RPMI8226 (cell line): ENCODE measurements at regions not wholly inside any gene's neighbourhood (a gene's known extent, or its start where the extent isn't known, plus 50 kb on each side); places are given as distances from the start of the nearest gene placed in this dataset.

Experiments
- DNase-seq: peaks from one replicate; pipeline ENCODE4 v3.0.0-alpha.2; 2015

GRCh38 chr15:29913528-29914135, 91.4 kb upstream of the TJP1 start:
- no peak for DNase-seq

GRCh38 chr15:29911705-29912104, 89.4 kb upstream of the TJP1 start:
- DNase-seq: no peak

DNA sequence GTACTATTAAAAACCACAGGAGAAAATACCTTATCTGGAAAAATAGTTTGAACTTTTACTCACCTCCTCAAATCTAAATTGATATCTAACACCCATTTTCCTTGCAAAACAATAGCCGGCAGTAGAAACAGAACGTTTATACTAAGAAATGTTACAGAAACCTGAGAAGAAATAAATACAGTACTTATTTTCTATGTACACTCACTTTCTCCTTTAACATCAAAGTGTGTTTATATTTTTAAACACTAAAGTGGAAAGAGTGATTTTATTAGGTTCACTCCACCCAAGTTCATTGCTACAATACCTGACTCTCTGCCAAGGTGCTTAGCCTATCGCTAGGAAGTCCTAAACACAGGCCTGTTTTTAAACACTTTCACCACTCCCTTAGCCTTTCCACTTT, 87.8 kb upstream of the TJP1 start:
- no peak for DNase-seq

GRCh38 chr15:29904757-29905417, 82.6 kb upstream of the TJP1 start:
- DNase-seq: no peak

DNA sequence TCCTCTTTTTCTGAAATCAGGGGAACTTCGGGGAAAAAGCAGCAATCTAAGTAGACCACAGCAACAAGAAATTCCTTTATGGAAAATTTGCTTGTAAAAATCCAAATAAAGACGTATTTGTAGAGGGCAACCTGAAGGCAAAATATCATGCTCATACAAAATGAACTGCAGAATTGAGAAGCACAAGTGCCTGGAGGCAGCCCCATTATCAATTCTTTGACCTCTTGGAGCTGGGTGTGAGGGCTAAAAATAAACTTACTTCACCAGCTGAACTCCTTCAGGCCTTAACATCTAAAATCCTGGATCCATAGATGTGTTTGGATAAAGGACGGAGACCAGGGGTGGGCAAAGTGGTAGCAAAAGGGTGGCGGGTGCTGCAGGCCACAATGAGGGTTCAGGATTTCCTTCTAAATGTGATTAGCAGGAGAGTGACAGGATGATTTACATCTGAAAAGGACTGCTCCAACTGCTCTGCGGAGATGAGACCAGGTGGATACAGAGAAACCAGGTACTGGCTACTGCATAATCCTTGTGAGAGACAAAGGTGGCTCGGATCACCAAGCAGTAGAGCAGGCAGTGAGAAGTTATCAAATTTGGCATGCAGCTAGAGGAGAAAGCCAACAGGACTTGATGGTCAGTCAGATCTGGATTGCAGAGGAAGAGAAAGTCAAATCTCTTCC, 81.7 kb upstream of the TJP1 start:
- DNase-seq: no peak

DNA sequence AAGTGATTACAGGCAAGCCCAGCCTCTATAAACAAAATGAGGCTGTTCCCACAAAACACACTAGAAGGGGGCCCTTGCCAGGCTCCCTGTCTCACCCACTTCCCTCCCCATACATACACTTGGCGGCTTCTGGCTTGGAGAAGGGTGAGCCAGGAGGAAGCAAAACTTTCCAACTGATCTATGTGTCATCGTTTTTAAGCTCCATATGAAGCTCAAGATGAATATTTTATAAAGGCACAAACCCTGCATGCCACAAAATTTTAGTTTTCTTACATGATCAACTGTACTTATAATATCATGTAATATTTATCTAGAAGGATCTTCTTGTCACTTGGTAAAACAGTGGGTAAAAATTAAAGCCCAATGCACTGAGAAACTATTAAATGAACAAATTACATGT, 80.8 kb upstream of the TJP1 start:
- DNase-seq: no peak

DNA sequence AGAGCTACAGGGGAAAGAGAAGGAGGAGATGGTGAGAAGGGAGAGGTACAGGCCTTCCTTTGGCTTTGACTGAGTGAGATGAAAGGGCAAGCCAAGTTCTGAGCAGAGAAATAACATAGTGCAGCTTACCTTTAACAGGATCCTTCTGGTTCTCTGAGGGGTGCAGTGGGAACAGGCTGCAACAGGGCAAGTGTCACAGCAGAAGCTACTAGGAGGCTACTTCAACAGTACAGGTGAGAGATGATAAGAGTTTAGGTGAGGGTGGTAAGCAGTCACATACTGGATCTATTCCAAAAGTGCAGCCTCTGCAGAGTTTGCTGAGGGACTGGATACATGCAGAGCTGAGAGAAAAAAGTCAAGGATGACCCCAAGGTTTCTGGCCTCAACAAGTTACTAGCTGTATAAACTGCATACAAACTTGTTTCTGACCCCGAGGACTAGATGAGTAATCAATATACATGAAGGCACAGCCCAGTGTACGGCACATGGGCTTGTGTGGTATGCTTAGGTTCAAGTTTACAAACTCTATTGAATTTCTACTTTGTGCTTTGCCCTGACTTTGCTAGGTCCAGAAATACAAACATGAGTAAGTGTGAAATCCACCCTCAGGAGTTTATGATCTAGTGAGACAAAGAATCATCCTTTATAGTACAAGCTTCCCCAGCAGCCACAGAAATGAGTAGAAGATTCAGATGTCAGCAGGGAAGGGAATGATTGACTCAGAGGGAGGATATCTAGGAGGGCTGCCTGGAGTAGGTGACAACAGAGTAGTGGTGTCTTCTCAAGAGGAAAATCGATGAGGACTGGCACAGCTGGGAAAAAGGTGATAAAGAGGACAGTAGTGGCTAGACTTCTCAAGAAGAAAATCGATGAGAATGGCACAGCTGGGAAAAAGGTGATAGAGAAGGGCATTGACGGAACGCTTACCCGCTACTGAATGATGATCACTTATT, 78.2 kb upstream of the TJP1 start:
- DNase-seq: no peak

GRCh38 chr15:29896062-29896461, 73.8 kb upstream of the TJP1 start:
- no peak for DNase-seq

DNA sequence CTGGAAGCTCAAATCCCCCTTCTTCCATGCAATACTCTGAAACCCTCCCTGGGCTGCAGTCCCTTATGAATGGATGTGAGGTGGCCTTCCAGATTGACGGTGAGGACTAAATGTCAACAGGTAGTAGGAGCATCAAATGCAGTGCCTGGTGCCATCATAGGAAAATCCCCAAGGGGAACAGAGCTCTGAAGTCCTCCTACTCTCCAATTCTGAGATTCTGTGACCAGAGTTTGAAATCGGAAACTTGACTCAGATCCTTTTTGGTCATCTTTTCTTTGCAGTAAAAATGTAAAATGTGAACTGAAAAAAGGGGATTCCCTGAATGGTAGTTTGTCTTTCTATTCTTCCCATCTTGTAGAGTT, 68.8 kb upstream of the TJP1 start:
- no peak for DNase-seq

GRCh38 chr15:29890336-29891095, 68.2 kb upstream of the TJP1 start:
- no peak for DNase-seq

- DNase-seq: no peak
Observed at GRCh38 chr15:29889542-29890329, 67.5 kb upstream of the TJP1 start.

GRCh38 chr15:29888646-29889045, 66.4 kb upstream of the TJP1 start:
- DNase-seq: no peak

GRCh38 chr15:29887721-29888120, 65.5 kb upstream of the TJP1 start:
- no peak for DNase-seq

GRCh38 chr15:29885183-29885582, 62.9 kb upstream of the TJP1 start:
- DNase-seq: no peak

DNA sequence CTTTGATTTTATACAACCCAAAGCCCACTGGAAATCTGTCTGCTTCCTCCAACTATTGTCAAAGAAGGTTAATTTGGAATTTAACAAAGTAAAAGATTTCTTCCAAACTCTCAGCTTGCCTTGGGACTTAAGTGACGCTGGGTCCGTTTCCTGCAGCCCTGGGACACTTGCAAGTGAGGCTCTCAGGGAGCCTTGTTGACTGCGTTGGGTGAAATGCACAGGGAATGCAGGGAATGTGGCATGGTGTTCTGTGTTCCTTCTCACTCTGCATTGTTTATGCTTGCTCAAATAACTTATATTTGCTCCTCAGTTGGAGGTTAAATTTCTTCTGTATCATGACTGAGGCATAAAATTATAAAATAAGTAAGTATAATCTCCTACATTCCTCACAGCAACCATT, 60.9 kb upstream of the TJP1 start:
- DNase-seq: no peak

DNA sequence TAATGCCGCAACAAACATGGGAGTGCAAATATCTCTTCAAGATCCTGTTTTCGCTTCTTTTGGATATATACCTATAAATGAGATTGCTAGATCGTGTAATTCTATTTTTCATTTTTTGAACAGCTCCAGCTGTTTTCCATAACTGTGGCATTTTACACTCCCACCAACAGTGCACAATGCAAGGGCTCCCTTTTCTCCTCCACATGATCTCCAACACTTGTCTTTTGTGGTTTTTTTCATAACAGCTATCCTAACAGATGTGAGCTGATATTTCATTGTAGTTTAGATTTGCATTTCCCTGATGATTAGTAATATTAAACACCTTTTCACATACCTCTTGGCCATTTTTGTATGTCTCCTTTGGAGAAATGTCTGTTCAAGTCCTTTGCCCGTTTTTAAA, 58.6 kb upstream of the TJP1 start:
- DNase-seq: no peak

GRCh38 chr15:29880341-29880740, 58.1 kb upstream of the TJP1 start:
- no peak for DNase-seq

DNA sequence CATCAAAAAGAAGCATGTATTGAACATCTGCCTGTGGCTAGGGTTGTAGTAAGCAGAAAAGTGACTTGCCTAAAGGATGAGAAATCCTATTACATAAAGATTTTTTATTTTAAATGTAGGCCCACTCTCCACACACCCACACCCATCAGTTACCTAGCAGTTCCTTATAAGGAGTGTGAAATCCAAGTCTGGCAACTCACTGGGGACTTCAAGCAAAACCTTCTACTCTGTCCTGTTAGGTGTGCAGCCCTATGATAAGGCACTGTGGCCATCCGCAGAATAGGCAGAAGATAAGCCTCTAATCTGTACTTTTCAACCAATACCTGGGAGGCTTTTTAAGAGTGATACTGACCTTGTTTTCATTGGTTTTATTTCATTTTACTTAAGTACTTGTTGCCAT, 52.7 kb upstream of the TJP1 start:
- DNase-seq: no peak

DNA sequence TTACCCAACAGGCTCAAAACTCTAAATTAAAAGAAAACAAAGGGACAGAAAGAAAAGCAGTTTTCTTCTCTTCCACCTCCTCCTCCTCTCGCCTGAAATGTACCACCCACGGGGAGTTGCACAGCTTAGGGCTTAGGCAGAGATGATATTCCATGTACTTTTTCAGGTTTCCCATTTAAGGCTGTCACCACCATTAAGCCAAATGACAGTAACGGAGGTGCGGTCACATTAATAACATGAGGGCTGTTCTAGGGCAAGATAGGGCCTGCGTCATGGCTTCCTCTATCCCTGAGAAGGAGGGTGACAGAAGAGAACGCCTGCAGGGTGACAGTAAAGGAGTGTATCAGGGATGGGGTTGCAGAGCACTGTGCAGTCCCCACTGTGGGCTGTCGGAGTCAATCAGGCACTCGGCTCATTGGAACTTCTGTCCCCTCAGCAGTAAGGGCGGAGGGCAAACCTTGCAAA, 51.7 kb upstream of the TJP1 start:
- no peak for DNase-seq

DNA sequence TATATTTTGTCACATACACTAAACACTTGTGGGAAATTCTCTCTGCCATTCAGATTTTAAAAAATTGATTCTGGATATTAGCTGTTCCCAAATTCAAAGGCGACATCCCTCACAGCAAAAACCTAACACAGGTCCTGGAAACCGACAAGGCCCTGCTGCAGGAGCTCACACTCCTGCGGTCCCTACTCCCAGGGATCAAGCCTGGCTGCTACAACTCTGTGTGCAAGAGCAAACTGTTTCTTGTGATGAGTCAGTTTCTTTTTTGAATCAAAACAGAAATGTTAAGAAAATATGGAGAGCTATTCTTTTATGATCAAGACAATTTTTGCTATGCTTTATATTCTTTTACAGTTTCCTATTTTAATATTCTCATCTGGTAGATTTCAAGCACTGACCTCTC, 51.0 kb upstream of the TJP1 start:
- no peak for DNase-seq

- DNase-seq: no peak
Observed at GRCh38 chr15:29872716-29873115, 50.4 kb upstream of the TJP1 start.
